Progenitor cell of endocrine pancreas (in vitro differentiated cells): ENCODE measurements at regions not wholly inside any gene's neighbourhood (a gene's known extent, or its start where the extent isn't known, plus 50 kb on each side); places are given as distances from the start of the nearest gene placed in this dataset.

Source experiments
- DNase-seq: peaks from one replicate; pipeline ENCODE4 v3.0.0; 2021; ENCODE audit warnings: low spot score; ENCODE audit not compliant: unreplicated experiment
- H3K27ac Mint-ChIP-seq: 2 replicates; pipeline ENCODE4 v1.8.0; 2021; ENCODE audit warnings: mild to moderate bottlenecking, moderate library complexity, mixed read lengths
- H3K27me3 Mint-ChIP-seq: 2 replicates; pipeline ENCODE4 v1.8.0; 2021; ENCODE audit warnings: mixed read lengths
- H3K36me3 Mint-ChIP-seq: 2 replicates; pipeline ENCODE4 v1.8.0; 2022; ENCODE audit warnings: mixed read lengths; ENCODE audit not compliant: insufficient read depth
- H3K4me1 Mint-ChIP-seq: 2 replicates; pipeline ENCODE4 v1.8.0; 2021; ENCODE audit warnings: low read depth, mixed read lengths
- H3K4me3 Mint-ChIP-seq: 2 replicates; pipeline ENCODE4 v1.8.0; 2021; ENCODE audit warnings: low read depth, mild to moderate bottlenecking, moderate library complexity, mixed read lengths
- H3K9me3 Mint-ChIP-seq: 2 replicates; pipeline ENCODE4 v1.8.0; 2021; ENCODE audit warnings: low read depth, mixed read lengths
- TF ChIP-seq, protein P1 (sequence below): fragments of 200-600 bp; sonication (generic); IDR thresholded peaks from one replicate; pipeline ENCODE4 v1.5.0; 2021; ENCODE audit warnings: antibody characterized with exemption, mild to moderate bottlenecking; ENCODE audit not compliant: unreplicated experiment

DNA sequence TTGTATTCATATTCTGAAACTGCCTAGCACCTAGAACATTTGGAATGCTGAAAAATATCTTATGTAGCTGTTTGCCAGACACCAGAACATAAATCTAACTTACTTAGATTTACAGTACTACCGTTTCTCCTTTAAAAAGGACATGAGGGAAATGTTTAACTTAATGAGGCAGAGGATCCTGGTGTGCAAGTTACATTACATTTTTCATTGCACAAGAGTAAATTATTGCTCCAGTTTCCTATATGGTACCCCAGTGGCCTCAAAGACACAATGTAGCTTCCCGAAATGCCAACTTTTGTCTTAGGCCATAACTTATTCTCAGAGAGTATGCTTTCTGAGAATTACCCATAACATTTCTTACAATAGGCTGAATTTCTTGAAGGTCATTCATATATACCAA is 105.5 kb upstream of the DTNA start:
- DNase-seq: no peak
- no peaks in the 10 kb centered on the region for H3K36me3 Mint-ChIP-seq

DNA sequence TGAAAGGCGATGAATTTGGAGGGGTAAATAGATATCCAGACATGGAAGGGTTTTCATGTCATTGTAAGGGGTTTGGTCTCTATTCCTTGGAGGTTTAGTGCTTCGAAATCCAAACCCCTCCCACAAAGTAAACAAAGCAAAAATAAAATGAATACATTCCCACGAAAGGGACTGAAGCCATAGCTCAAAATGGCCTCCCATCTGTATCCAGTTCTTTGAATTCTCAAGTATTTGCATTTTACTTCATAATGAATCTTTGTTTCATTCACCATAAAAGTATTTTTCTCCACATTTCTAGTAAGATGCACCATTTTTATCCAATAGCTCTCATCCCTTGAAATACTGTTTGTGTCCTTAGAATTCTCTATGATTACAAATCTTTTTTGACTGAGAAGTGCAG is 103.2 kb upstream of the DTNA start:
- Mint-ChIP-seq H3K4me1 (peaks cover 13% of the 10 kb centered on the region), H3K27ac (no peak overlapping the region), H3K36me3 (no peaks in the 10 kb centered on the region), H3K4me3 (no peak overlapping the region), H3K9me3 (no peaks in the 10 kb centered on the region), H3K27me3 (no peaks in the 10 kb centered on the region)
- TF ChIP-seq, protein P1, sequence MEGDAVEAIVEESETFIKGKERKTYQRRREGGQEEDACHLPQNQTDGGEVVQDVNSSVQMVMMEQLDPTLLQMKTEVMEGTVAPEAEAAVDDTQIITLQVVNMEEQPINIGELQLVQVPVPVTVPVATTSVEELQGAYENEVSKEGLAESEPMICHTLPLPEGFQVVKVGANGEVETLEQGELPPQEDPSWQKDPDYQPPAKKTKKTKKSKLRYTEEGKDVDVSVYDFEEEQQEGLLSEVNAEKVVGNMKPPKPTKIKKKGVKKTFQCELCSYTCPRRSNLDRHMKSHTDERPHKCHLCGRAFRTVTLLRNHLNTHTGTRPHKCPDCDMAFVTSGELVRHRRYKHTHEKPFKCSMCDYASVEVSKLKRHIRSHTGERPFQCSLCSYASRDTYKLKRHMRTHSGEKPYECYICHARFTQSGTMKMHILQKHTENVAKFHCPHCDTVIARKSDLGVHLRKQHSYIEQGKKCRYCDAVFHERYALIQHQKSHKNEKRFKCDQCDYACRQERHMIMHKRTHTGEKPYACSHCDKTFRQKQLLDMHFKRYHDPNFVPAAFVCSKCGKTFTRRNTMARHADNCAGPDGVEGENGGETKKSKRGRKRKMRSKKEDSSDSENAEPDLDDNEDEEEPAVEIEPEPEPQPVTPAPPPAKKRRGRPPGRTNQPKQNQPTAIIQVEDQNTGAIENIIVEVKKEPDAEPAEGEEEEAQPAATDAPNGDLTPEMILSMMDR: no peak
- DNase-seq: no peak

More for the DNA sequence above, 105.5 kb upstream of the DTNA start:
- Mint-ChIP-seq H3K4me1 (peaks cover 15% of the 10 kb centered on the region), H3K27ac (no peak overlapping the region), H3K27me3 (no peaks in the 10 kb centered on the region), H3K4me3 (no peak overlapping the region), H3K9me3 (no peaks in the 10 kb centered on the region)
- TF ChIP-seq, protein P1: no peak

DNA sequence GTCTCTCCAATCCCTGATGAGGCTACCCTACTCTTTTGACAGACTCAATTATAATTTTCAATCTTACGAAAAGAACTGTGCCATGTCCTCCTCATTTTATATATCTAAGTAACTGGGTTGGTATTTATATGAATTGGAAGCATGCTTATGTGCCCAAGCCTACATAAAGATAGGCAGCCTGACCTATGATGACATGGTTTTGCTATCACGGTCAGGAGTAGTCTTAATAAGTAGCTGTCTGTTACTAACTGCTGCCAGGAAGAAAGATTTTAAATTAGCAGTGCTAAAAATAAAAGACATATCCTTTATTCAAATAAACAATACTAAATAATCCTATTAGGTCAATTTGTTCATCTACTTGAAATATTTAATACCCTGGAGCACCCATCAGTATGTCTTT is 102.0 kb upstream of the DTNA start:
- Mint-ChIP-seq H3K27me3 (no peaks in the 10 kb centered on the region), H3K9me3 (no peaks in the 10 kb centered on the region), H3K27ac (no peak overlapping the region), H3K4me3 (no peak overlapping the region), H3K36me3 (no peaks in the 10 kb centered on the region), H3K4me1 (peaks cover 15% of the 10 kb centered on the region)
- TF ChIP-seq, protein P1: no peak
- DNase-seq: no peak

DNA sequence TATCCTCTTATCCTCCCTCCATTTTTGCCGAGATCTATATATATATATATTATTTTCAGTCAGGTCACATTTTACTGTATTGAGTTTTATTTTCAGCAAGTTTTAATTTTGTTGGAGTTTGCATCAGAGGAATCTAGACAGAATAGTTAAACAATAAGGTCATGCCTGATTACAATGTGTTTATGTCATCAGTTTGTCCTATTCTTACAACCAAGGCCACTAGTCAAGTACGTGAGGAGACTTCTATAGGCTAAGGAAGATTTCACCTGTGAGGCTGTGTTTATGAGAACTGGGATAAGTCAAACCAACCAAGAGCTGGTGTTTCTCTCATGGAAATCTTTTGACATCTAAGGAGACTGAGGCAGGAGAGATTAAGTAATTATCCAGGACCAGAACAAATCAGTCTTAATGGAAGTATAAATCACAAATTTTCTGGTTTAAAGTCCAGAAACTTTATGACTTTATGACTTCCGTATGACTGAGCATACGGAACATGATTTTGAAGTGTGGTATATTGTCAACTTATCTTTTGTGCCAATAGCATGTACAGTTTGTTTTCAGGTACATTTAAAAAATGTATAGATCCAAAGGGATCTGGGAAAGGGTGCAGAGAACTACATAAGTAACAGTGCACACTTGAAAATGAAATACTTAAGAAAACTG is 100.0 kb upstream of the DTNA start:
- Mint-ChIP-seq H3K36me3 (no peaks in the 10 kb centered on the region), H3K27me3 (no peaks in the 10 kb centered on the region), H3K4me1 (peaks cover 15% of the 10 kb centered on the region), H3K9me3 (no peaks in the 10 kb centered on the region), H3K27ac (no peak overlapping the region), H3K4me3 (no peak overlapping the region)
- TF ChIP-seq, protein P1: no peak
- no peak for DNase-seq

DNA sequence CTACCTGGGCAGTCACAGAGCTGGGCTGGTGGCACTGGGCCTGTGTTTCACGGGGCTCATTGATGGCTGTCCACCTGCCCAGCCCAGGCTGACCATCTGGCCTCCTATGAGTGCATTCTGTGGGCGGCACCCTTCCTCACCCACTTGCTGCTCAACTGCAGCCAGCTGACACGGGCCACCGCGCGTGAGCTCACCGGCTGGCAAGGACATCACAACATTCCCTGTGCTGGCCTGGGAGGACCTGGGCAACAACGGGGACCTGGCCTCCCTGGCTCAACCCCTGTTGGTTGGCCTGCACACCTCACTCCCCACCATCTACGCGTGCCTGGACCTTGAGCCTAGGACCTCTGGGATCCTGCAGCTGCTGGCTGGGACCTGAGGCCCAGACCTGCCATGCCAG is 98.2 kb upstream of the DTNA start:
- Mint-ChIP-seq H3K27ac (no peak overlapping the region), H3K36me3 (peaks cover 2% of the 10 kb centered on the region), H3K9me3 (peaks cover 14% of the 10 kb centered on the region), H3K27me3 (no peaks in the 10 kb centered on the region), H3K4me1 (peaks cover 15% of the 10 kb centered on the region), H3K4me3 (no peak overlapping the region)
- DNase-seq: no peak
- TF ChIP-seq, protein P1: no peak
